Kidney (tissue), 13 donors: ENCODE measurements at regions not wholly inside any gene's neighbourhood (a gene's known extent, or its start where the extent isn't known, plus 50 kb on each side); places are given as distances from the start of the nearest gene placed in this dataset.

Experiments used
- DNase-seq, 5 donors: peaks; one replicate each; pipeline ENCODE4 v3.0.0-alpha.2; 2013 to 2020
- FAIRE-seq: peaks from 2 replicates; lab custom pipeline; 2012; peaks lifted over from hg19 to GRCh38; lab: Jason Lieb, UNC
- H3K27ac ChIP-seq, 2 donors: one replicate each; pipeline ENCODE4 v1.7.0; 2013; ENCODE audit warnings: low read depth in 2 of 2, low read length in 2 of 2, inconsistent platforms in 1 of 2
- H3K27me3 ChIP-seq: one replicate; pipeline ENCODE4 v1.7.1; 2013; ENCODE audit warnings: low read length, inconsistent platforms; ENCODE audit not compliant: control insufficient read depth, insufficient read depth
- H3K36me3 ChIP-seq, 3 donors: one replicate each; pipeline versions ENCODE4 v1.7.0 to v1.7.1; 2013; ENCODE audit warnings: low read length in 3 of 3, control low read depth in 1 of 3, inconsistent platforms in 1 of 3; ENCODE audit not compliant: insufficient read depth in 3 of 3, control insufficient read depth in 2 of 3
- H3K4me1 ChIP-seq, 3 donors: one replicate each; pipeline versions ENCODE4 v1.7.0 to v1.7.1; 2013; ENCODE audit warnings: low read length in 3 of 3, inconsistent platforms in 1 of 3, low read depth in 1 of 3; ENCODE audit not compliant: control insufficient read depth in 2 of 3, insufficient read depth in 2 of 3
- H3K4me3 ChIP-seq, 3 donors: one replicate each; pipeline versions ENCODE4 v1.7.0 to v1.8.1; 2013; ENCODE audit warnings: low read length in 3 of 3, control low read depth in 1 of 3, inconsistent platforms in 1 of 3
- H3K9ac ChIP-seq, 3 donors: one replicate each; pipeline versions ENCODE4 v1.7.0 to v1.7.1; 2013; ENCODE audit warnings: low read length in 3 of 3, control low read depth in 1 of 3, inconsistent platforms in 1 of 3
- H3K9me3 ChIP-seq, 3 donors: one replicate each; pipeline versions ENCODE4 v1.7.0 to v1.7.1; 2013; ENCODE audit warnings: low read length in 3 of 3, control low read depth in 1 of 3, inconsistent platforms in 1 of 3; ENCODE audit not compliant: control insufficient read depth in 2 of 3, insufficient read depth in 1 of 3
- CTCF ChIP-seq: IDR thresholded peaks from 3 replicates; pipeline ENCODE4 v1.5.1; 2012; ENCODE audit warnings: mild to moderate bottlenecking, moderate library complexity, borderline replicate concordance; ENCODE audit not compliant: insufficient read depth; ENCODE audit errors: extremely low read depth
- intact Hi-C: fragments of 100-400 bp; cut with DNase I; formaldehyde crosslinking; loops from one replicate; pipeline ENCODE4 v1.11.1; 2022
- donor health status: control.
- donor health status: control.
- donor health status: control.
- donor health status: control.
- donor health status: control.
- donor health status: DM: yes; HTN: yes; CAD: no.
- donor health status: Normal renal cell carcinoma (clear cell type).

- Histone ChIP-seq H3K4me3 (no peak overlapping the region), H3K9ac (no peak overlapping the region), H3K27ac (no peak overlapping the region), H3K27me3 (no peaks in the 10 kb centered on the region), H3K36me3 (no peaks in the 10 kb centered on the region), H3K4me1 (no peaks in the 10 kb centered on the region), H3K9me3 (no peaks in the 10 kb centered on the region)
- DNase-seq: no peak
- TF ChIP-seq CTCF: no peak
- intact Hi-C loops: no loop called here
- FAIRE-seq: no peak
These were observed 458.5 kb upstream of the KLF4 start for GRCh38 chr9:107948086-107948485.

GRCh38 chr9:107946364-107947141 is 457.0 kb upstream of the KLF4 start:
- no peak for FAIRE-seq
- Histone ChIP-seq H3K4me1 (no peaks in the 10 kb centered on the region), H3K27me3 (no peaks in the 10 kb centered on the region), H3K4me3 (no peak overlapping the region), H3K9me3 (no peaks in the 10 kb centered on the region), H3K36me3 (no peaks in the 10 kb centered on the region), H3K27ac (no peak overlapping the region), H3K9ac (no peak overlapping the region)
- intact Hi-C loops: no loop called here
- DNase-seq: no peak
- no peak for TF ChIP-seq CTCF

- Histone ChIP-seq H3K36me3 (no peaks in the 10 kb centered on the region), H3K27me3 (no peaks in the 10 kb centered on the region), H3K4me1 (no peaks in the 10 kb centered on the region), H3K27ac (no peak overlapping the region), H3K9me3 (no peaks in the 10 kb centered on the region), H3K4me3 (no peak overlapping the region), H3K9ac (no peak overlapping the region)
- DNase-seq: no peak
- intact Hi-C loops: no loop called here
- no peak for FAIRE-seq
- no peak for TF ChIP-seq CTCF
These were observed 456.4 kb upstream of the KLF4 start for GRCh38 chr9:107945961-107946360.
